ES-I3 (cell line): ENCODE measurements at regions not wholly inside any gene's neighbourhood (a gene's known extent, or its start where the extent isn't known, plus 50 kb on each side); places are given as distances from the start of the nearest gene placed in this dataset.

ENCODE experiments used
- H3K36me3 ChIP-seq: 2 replicates; pipeline ENCODE4 v1.6.1; 2013; ENCODE audit warnings: mild to moderate bottlenecking, low read length, control low read depth, moderate library complexity; ENCODE audit not compliant: insufficient read depth
- H3K4me1 ChIP-seq: 2 replicates; pipeline ENCODE4 v1.6.1; 2013; ENCODE audit warnings: mild to moderate bottlenecking, control low read depth, low read length; ENCODE audit not compliant: insufficient read depth
- H3K9ac ChIP-seq: 2 replicates; pipeline ENCODE4 v1.6.1; 2013; ENCODE audit warnings: low read depth, mild to moderate bottlenecking, low read length, moderate library complexity
- H3K9me3 ChIP-seq: 2 replicates; pipeline ENCODE4 v1.6.1; 2013; ENCODE audit warnings: mild to moderate bottlenecking, low read length, moderate library complexity; ENCODE audit not compliant: control insufficient read depth, insufficient read depth

DNA sequence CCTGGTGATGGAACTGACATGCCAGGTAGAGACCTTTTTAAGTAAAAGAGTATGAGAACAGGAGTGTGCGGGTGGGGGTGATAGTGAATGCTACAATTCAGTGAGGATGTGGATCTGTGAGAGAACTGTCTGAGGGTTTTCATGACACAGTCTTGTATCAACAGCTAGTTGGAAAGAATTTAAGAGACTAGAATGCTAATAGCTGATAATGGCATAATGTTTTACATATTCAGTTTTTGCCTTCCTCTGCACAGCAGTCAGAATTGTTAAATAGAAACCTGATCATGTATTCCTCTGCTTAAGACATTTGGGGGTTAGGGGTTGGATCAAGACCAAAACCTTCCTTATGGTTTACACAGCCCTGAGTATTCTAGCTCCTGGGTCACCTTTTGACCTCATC, 152.8 kb upstream of the ZRANB2 start:
- Histone ChIP-seq H3K4me1 (peaks cover 15% of the 10 kb centered on the region), H3K9ac (no peak overlapping the region), H3K36me3 (no peaks in the 10 kb centered on the region), H3K9me3 (no peaks in the 10 kb centered on the region)

GRCh38 chr1:71232786-71233185, 152.0 kb upstream of the ZRANB2 start:
- H3K36me3 ChIP-seq, result no peaks in the 10 kb centered on the region
- H3K9me3 ChIP-seq, result no peaks in the 10 kb centered on the region
- H3K9ac ChIP-seq, result no peak overlapping the region
- peaks cover 22% of the 10 kb centered on the region for H3K4me1 ChIP-seq

GRCh38 chr1:71232166-71232763, 151.4 kb upstream of the ZRANB2 start:
- H3K4me1 ChIP-seq, result peaks cover 22% of the 10 kb centered on the region
- no peak overlapping the region for H3K9ac ChIP-seq
- H3K36me3 ChIP-seq, result no peaks in the 10 kb centered on the region
- no peaks in the 10 kb centered on the region for H3K9me3 ChIP-seq

- no peaks in the 10 kb centered on the region for H3K36me3 ChIP-seq
- H3K9me3 ChIP-seq, result no peaks in the 10 kb centered on the region
- H3K9ac ChIP-seq, result no peak overlapping the region
- peaks cover 22% of the 10 kb centered on the region for H3K4me1 ChIP-seq
These were observed 150.9 kb upstream of the ZRANB2 start for GRCh38 chr1:71231751-71232150.

DNA sequence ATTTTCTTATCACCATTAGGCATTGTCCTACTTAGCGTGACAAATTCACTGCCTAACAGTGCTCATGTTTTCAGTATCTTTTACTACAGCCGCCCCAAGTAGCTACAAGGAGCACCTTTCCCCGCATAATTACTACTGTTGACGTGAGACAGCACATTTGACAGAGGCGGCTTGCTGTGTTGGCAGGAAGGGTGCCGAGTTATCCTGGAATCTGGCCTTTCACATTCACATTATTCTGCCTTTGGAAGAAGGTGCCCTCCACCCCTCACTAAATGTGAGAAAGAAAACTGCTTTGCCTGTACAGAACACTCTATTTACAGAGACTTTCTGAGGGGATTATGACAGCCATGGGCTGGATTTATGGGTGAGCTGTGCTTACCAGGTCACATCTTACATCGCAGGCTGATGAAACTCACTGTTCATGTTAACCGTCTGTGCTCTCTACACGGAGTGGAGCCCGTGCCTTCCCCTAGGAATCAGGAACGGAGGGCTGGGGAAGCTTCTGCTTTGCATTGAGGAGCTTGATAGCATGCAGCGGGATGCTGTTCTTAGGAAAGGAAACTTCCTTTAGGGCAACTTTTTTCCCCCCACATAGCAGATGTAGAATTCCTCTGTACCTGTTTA, 148.0 kb upstream of the ZRANB2 start:
- Histone ChIP-seq H3K9me3 (no peaks in the 10 kb centered on the region), H3K9ac (peak overlapping the region; percentile 32; the same call in 1 of the 2 replicates), H3K36me3 (no peaks in the 10 kb centered on the region), H3K4me1 (peaks cover 22% of the 10 kb centered on the region)

DNA sequence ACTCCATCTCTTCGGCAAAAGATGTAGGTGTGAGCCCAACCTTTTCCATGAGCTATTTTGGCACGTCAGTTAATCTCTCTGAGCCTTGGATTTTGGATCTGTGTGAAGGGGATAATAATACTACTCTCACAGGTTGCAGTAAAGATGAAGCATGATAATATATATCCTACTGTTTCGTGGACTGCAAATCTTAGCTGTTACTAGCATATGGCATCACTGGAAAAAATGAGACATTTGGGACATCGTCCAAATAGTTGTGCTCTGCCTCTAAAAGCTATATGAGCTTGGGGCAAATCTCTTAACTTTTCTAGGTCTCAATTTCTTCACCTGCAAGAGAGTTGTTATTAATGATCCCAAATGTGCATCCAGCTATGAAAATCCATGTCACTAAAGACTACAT, 147.4 kb upstream of the ZRANB2 start:
- Histone ChIP-seq H3K36me3 (no peaks in the 10 kb centered on the region), H3K4me1 (peaks cover 22% of the 10 kb centered on the region), H3K9me3 (no peaks in the 10 kb centered on the region), H3K9ac (no peak overlapping the region)

DNA sequence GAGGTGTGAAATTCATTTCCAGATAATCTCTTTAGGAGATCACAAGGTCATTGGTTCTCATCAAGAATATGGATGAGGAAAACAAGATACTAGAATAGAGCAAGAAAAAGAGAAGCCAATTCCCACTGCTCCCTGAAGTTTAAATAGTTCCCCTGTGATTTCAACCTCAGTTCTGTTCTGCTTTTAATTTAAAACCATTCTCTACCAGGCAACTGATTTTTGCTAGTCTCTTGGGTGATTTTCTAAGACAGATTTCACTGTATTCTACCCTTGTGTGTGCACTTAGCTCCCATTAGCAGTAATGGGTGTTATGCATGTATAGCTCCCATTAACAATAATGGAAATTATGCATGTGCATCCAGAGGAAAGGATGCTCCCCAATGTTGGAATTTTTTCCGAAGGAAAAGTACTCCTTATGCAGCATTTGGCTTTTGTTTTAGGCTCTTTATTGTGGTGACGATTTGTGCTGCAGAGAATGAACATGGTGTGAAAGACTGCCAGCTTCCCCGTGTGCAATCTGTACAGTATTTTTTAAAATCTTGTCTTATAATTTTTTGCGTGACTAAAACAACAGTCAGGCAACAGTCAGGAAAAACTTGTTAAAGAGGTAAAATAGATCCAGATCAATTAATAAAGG, 144.0 kb upstream of the ZRANB2 start:
- Histone ChIP-seq H3K4me1 (peaks cover 11% of the 10 kb centered on the region; the same call in 1 of the 2 replicates), H3K36me3 (no peaks in the 10 kb centered on the region), H3K9me3 (no peaks in the 10 kb centered on the region), H3K9ac (no peak overlapping the region)

GRCh38 chr1:71223641-71224340, 143.0 kb upstream of the ZRANB2 start:
- no peaks in the 10 kb centered on the region for H3K9me3 ChIP-seq
- no peaks in the 10 kb centered on the region for H3K36me3 ChIP-seq

GRCh38 chr1:71222668-71223067, 141.8 kb upstream of the ZRANB2 start:
- Histone ChIP-seq H3K9ac (no peak overlapping the region), H3K9me3 (no peaks in the 10 kb centered on the region), H3K36me3 (no peaks in the 10 kb centered on the region), H3K4me1 (no peaks in the 10 kb centered on the region)

More at GRCh38 chr1:71223641-71224340, 143.0 kb upstream of the ZRANB2 start:
- Histone ChIP-seq H3K4me1 (peaks cover 9% of the 10 kb centered on the region; the same call in 1 of the 2 replicates), H3K9ac (no peak overlapping the region)

- H3K9ac ChIP-seq, result no peak overlapping the region
- no peaks in the 10 kb centered on the region for H3K4me1 ChIP-seq
- no peaks in the 10 kb centered on the region for H3K36me3 ChIP-seq
- H3K9me3 ChIP-seq, result no peaks in the 10 kb centered on the region
These were observed 129.9 kb upstream of the ZRANB2 start for GRCh38 chr1:71210718-71211117.

- Histone ChIP-seq H3K9me3 (no peaks in the 10 kb centered on the region), H3K4me1 (no peaks in the 10 kb centered on the region), H3K9ac (no peak overlapping the region)
These were observed 122.4 kb upstream of the ZRANB2 start for GRCh38 chr1:71203241-71203640.

DNA sequence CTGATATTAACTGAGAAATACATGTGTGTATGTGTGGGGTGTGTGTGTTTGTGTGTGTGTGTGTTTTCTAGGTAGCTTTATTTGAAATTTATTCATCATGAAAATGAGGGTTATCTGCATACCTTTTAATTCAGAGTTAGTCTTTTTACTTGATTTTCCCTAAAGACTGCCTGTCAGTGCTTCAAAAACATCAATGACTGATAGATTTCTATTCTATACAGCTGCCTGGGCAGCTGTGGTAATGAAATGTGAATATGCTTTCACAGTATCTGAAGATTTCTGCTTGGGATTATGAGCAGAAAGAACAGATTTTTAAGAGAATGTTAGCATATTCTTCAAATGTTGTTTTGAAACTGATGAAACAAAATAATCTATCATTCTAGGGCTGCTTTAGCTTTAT, 119.7 kb upstream of the ZRANB2 start:
- Histone ChIP-seq H3K9ac (no peak overlapping the region), H3K9me3 (no peaks in the 10 kb centered on the region), H3K4me1 (no peaks in the 10 kb centered on the region), H3K36me3 (no peaks in the 10 kb centered on the region)

More at GRCh38 chr1:71203241-71203640, 122.4 kb upstream of the ZRANB2 start:
- H3K36me3 ChIP-seq, result no peaks in the 10 kb centered on the region

DNA sequence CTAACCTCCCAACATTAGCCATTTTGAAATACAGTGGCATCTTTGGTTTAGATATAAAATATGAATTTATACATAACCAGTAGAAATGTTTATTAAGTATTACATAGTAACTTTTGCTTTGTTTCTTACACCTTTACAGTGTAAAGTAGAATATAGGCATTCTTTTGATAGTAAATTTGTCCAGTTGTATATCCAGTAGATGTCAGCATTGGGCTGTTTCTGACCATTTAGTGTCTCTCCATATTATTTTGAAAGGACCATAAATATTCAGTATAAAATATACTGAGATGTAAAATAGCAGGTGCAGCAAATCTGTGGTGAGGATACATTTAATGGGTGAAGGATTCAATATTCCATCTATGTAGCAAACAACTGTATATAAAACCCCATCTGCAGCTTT, 115.8 kb upstream of the ZRANB2 start:
- Histone ChIP-seq H3K4me1 (no peaks in the 10 kb centered on the region), H3K36me3 (no peaks in the 10 kb centered on the region), H3K9ac (no peak overlapping the region), H3K9me3 (no peaks in the 10 kb centered on the region)

GRCh38 chr1:71193153-71193552, 112.3 kb upstream of the ZRANB2 start:
- H3K4me1 ChIP-seq, result no peaks in the 10 kb centered on the region
- H3K9me3 ChIP-seq, result no peaks in the 10 kb centered on the region
- no peaks in the 10 kb centered on the region for H3K36me3 ChIP-seq
- H3K9ac ChIP-seq, result no peak overlapping the region
